ENCODE measurements at regions not wholly inside any gene's neighbourhood (a gene's known extent, or its start where the extent isn't known, plus 50 kb on each side); places are given as distances from the start of the nearest gene placed in this dataset.

- no peak overlapping the region for H3K27ac ChIP-seq (ENCODE audit: low read length)
- DNase-seq (ENCODE audit: low read depth, low spot score) = no peak
- in situ Hi-C loops (cut with HindIII; ENCODE audit: low pct_unique_long_range_greater_than_20kb, low sequenced_read_pairs) = no loop called here
- no peak overlapping the region for H3K4me3 ChIP-seq (ENCODE audit: low read depth in 2 of 2, low read length in 2 of 2)
- ChIA-PET CTCF (no interaction called here), POLR2A (no interaction called here)
- TF ChIP-seq TCF7L2 (IDR thresholded peaks at IDR 0.05; ENCODE audit: low read depth, low read length) = no peak
- no peak for TF ChIP-seq CTCF (IDR thresholded peaks at IDR 0.05)
- no peak for TF ChIP-seq POLR2AphosphoS5 (IDR thresholded peaks at IDR 0.05; ENCODE audit: low read depth, low read length)
- no peak for TF ChIP-seq REST (IDR thresholded peaks at IDR 0.05; ENCODE audit: insufficient read depth in 1 of 2, low read depth in 2 of 2, low read length in 1 of 2)
- TF ChIP-seq SIN3A (IDR thresholded peaks at IDR 0.05; ENCODE audit: borderline replicate concordance, insufficient read depth, low read depth, low read length) = no peak
- H3K4me1 ChIP-seq (ENCODE audit: control insufficient read depth, insufficient read depth, low read length) = no peaks in the 10 kb centered on the region
- no TSS peak for BruUV-seq (replicated peaks)
- ATAC-seq = no peak
- H3K36me3 ChIP-seq (ENCODE audit: control insufficient read depth, insufficient read depth, low read length) = no peaks in the 10 kb centered on the region
- intact Hi-C loops (cut with micrococcal nuclease; ENCODE audit: unreplicated experiment) = no loop called here
- no peaks in the 10 kb centered on the region for H3K27me3 ChIP-seq (ENCODE audit: control insufficient read depth, insufficient read depth, low read length)
- H3K9me3 ChIP-seq (ENCODE audit: control insufficient read depth, insufficient read depth, low read depth, low read length) = no peaks in the 10 kb centered on the region
Observed at GRCh38 chr2:208620487-208620978, 213.9 kb downstream of the PTH2R start.

- H3K4me3 ChIP-seq (ENCODE audit: low read depth in 2 of 2, low read length in 2 of 2) = no peak overlapping the region
- H3K27ac ChIP-seq (ENCODE audit: low read length) = no peak overlapping the region
- H3K9me3 ChIP-seq (ENCODE audit: control insufficient read depth, insufficient read depth, low read depth, low read length) = no peaks in the 10 kb centered on the region
- CTCF ChIA-PET = interaction anchor here (0.5 kb wide), 1 partner anchor 76 kb away, joined by 3 read pairs; no protein-coding TSS in a partner anchor
- H3K27me3 ChIP-seq (ENCODE audit: control insufficient read depth, insufficient read depth, low read length) = no peaks in the 10 kb centered on the region
- H3K36me3 ChIP-seq (ENCODE audit: control insufficient read depth, insufficient read depth, low read length) = no peaks in the 10 kb centered on the region
- H3K4me1 ChIP-seq (ENCODE audit: control insufficient read depth, insufficient read depth, low read length) = no peaks in the 10 kb centered on the region
- intact Hi-C loops (cut with micrococcal nuclease; ENCODE audit: unreplicated experiment) (no loop called here), in situ Hi-C loops (cut with HindIII; ENCODE audit: low pct_unique_long_range_greater_than_20kb, low sequenced_read_pairs) (no loop called here)
- DNase-seq (ENCODE audit: low read depth, low spot score) (no peak), ATAC-seq (no peak)
- no peak for TF ChIP-seq POLR2AphosphoS5 (IDR thresholded peaks at IDR 0.05; ENCODE audit: low read depth, low read length)
- TF ChIP-seq TCF7L2 (IDR thresholded peaks at IDR 0.05; ENCODE audit: low read depth, low read length) = no peak
- TF ChIP-seq REST (IDR thresholded peaks at IDR 0.05; ENCODE audit: insufficient read depth in 1 of 2, low read depth in 2 of 2, low read length in 1 of 2) = no peak
- no peak for TF ChIP-seq CTCF (IDR thresholded peaks at IDR 0.05)
- no peak for TF ChIP-seq SIN3A (IDR thresholded peaks at IDR 0.05; ENCODE audit: borderline replicate concordance, insufficient read depth, low read depth, low read length)
- POLR2A ChIA-PET = no interaction called here
- BruUV-seq (replicated peaks) = no TSS peak
Observed at GRCh38 chr2:208627110-208627884, 220.7 kb downstream of the PTH2R start.
